Neural crest cell (in vitro differentiated cells): ENCODE measurements at regions not wholly inside any gene's neighbourhood (a gene's known extent, or its start where the extent isn't known, plus 50 kb on each side); places are given as distances from the start of the nearest gene placed in this dataset.

ENCODE experiments used
- DNase-seq: peaks from one replicate; pipeline ENCODE4 v3.0.0; 2021; ENCODE audit warnings: low read depth, mixed read lengths, low spot score
- H3K27ac Mint-ChIP-seq: one replicate; pipeline ENCODE4 v1.8.0; 2021; ENCODE audit warnings: mild to moderate bottlenecking, mixed read lengths; ENCODE audit not compliant: unreplicated experiment
- H3K27me3 Mint-ChIP-seq: 2 replicates; pipeline ENCODE4 v1.8.0; 2021; ENCODE audit warnings: low read depth, mild to moderate bottlenecking, mixed read lengths
- H3K36me3 Mint-ChIP-seq: 2 replicates; pipeline ENCODE4 v1.8.0; 2021; ENCODE audit warnings: low read depth, mild to moderate bottlenecking, mixed read lengths
- H3K4me1 Mint-ChIP-seq: 2 replicates; pipeline ENCODE4 v1.8.0; 2021; ENCODE audit warnings: mixed read lengths
- H3K4me3 Mint-ChIP-seq: one replicate; pipeline ENCODE4 v1.8.0; 2021; ENCODE audit warnings: mild to moderate bottlenecking, mixed read lengths
- H3K9me3 Mint-ChIP-seq: 2 replicates; pipeline ENCODE4 v1.8.0; 2021; ENCODE audit warnings: mixed read lengths
- TF ChIP-seq, protein P1 (sequence below): fragments of 200-600 bp; sonication (generic); conservative IDR thresholded peaks from 2 replicates; pipeline ENCODE4 v1.5.0; 2021; ENCODE audit warnings: antibody characterized with exemption, mild to moderate bottlenecking

- Mint-ChIP-seq H3K9me3 (peaks cover 3% of the 10 kb centered on the region), H3K27me3 (no peaks in the 10 kb centered on the region), H3K27ac (no peak overlapping the region), H3K4me3 (no peak overlapping the region), H3K4me1 (no peaks in the 10 kb centered on the region), H3K36me3 (no peaks in the 10 kb centered on the region)
- TF ChIP-seq, protein P1, sequence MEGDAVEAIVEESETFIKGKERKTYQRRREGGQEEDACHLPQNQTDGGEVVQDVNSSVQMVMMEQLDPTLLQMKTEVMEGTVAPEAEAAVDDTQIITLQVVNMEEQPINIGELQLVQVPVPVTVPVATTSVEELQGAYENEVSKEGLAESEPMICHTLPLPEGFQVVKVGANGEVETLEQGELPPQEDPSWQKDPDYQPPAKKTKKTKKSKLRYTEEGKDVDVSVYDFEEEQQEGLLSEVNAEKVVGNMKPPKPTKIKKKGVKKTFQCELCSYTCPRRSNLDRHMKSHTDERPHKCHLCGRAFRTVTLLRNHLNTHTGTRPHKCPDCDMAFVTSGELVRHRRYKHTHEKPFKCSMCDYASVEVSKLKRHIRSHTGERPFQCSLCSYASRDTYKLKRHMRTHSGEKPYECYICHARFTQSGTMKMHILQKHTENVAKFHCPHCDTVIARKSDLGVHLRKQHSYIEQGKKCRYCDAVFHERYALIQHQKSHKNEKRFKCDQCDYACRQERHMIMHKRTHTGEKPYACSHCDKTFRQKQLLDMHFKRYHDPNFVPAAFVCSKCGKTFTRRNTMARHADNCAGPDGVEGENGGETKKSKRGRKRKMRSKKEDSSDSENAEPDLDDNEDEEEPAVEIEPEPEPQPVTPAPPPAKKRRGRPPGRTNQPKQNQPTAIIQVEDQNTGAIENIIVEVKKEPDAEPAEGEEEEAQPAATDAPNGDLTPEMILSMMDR, result no peak
- DNase-seq, result no peak
These were observed 160.3 kb downstream of the PTEN start for GRCh38 chr10:88023676-88024075.

DNA sequence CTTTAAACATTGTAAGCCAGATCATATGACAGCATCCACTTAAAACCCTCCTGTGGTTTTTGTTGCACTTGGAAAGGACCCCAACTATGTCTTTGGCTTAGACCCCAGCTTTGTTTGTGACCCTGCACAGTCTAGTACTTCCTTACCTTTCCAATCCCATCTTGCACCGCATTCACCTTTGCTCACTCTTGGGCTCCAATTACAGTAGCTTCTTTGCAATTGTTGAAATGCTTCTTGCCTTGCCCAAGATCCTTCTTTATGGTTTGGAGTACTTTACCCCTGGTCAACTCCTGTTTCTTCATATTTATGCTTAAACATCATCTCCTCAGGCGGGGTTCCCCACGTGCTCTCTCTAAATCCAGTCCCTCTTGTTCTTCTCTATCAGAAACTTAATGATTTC is 162.6 kb downstream of the PTEN start:
- DNase-seq, result no peak
- Mint-ChIP-seq H3K9me3 (peaks cover 3% of the 10 kb centered on the region), H3K27me3 (no peaks in the 10 kb centered on the region), H3K4me1 (no peaks in the 10 kb centered on the region), H3K36me3 (no peaks in the 10 kb centered on the region), H3K27ac (no peak overlapping the region), H3K4me3 (no peak overlapping the region)
- TF ChIP-seq, protein P1, result no peak

DNA sequence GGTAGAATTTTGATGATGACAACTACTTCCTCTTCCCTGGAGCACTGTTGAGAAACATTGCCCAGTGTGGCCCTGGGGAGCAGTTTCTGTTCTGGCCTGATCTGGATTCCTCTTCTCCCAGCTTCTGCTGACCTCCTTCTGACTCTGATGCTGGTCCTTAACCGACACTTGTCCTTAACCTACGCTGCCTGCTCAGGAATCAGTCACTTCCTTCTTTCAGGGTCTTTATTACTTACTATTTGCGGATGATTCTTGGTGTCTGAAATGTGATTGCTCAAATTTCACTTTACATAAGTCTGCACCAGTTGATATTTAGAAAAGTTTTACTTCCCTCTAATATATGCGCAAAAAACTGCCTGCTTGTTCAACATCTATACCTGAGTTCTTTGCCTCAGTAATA is 164.1 kb downstream of the PTEN start:
- no peak overlapping the region for H3K27ac Mint-ChIP-seq
- DNase-seq, result no peak
- H3K9me3 Mint-ChIP-seq, result peaks cover 3% of the 10 kb centered on the region
- TF ChIP-seq, protein P1, result no peak
- H3K4me1 Mint-ChIP-seq, result no peaks in the 10 kb centered on the region
- no peak overlapping the region for H3K4me3 Mint-ChIP-seq
- no peaks in the 10 kb centered on the region for H3K27me3 Mint-ChIP-seq
- no peaks in the 10 kb centered on the region for H3K36me3 Mint-ChIP-seq

DNA sequence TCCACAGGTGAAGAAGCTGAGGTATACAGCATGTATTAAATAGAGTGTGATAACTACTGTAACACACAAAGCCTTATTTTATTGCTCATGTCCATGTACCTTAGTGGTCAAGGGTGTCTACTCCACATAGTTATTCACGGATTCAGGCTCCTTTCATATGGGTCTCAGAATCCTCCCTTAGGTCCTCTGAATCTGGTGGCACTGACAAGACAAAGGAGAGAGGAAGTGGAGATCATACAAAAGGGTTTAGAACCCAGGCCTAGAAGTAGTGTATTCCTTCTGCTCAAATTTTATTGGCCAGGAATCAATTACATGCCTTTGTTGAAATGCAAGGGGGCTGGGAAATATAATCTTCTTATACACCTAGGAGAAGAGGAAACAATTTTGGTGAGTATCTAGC is 164.6 kb downstream of the PTEN start:
- Mint-ChIP-seq H3K27me3 (no peaks in the 10 kb centered on the region), H3K4me3 (no peak overlapping the region), H3K27ac (no peak overlapping the region), H3K9me3 (peaks cover 3% of the 10 kb centered on the region), H3K4me1 (no peaks in the 10 kb centered on the region), H3K36me3 (no peaks in the 10 kb centered on the region)
- no peak for DNase-seq
- TF ChIP-seq, protein P1, result no peak

GRCh38 chr10:88028654-88029053 is 165.2 kb downstream of the PTEN start:
- no peaks in the 10 kb centered on the region for H3K36me3 Mint-ChIP-seq
- H3K4me1 Mint-ChIP-seq, result no peaks in the 10 kb centered on the region
- H3K27ac Mint-ChIP-seq, result no peak overlapping the region
- no peaks in the 10 kb centered on the region for H3K9me3 Mint-ChIP-seq
- TF ChIP-seq, protein P1, result no peak
- H3K27me3 Mint-ChIP-seq, result no peaks in the 10 kb centered on the region
- DNase-seq, result no peak
- H3K4me3 Mint-ChIP-seq, result no peak overlapping the region

GRCh38 chr10:88032566-88032965 is 169.1 kb downstream of the PTEN start:
- no peak overlapping the region for H3K4me3 Mint-ChIP-seq
- DNase-seq, result no peak
- TF ChIP-seq, protein P1, result no peak
- no peak overlapping the region for H3K27ac Mint-ChIP-seq
- no peaks in the 10 kb centered on the region for H3K27me3 Mint-ChIP-seq
- H3K4me1 Mint-ChIP-seq, result no peaks in the 10 kb centered on the region
- H3K9me3 Mint-ChIP-seq, result peaks cover 2% of the 10 kb centered on the region
- no peaks in the 10 kb centered on the region for H3K36me3 Mint-ChIP-seq
